WI38 (cell line): ENCODE measurements at regions not wholly inside any gene's neighbourhood (a gene's known extent, or its start where the extent isn't known, plus 50 kb on each side); places are given as distances from the start of the nearest gene placed in this dataset.
"Not testable (repeated sequence)": the region's sequence is repeated elsewhere in the genome, so short reads cannot be mapped to it uniquely, and the experiment has no call there.

Source experiments
- H3K4me3 ChIP-seq: 2 replicates; pipeline ENCODE4 v1.5.1; 2011; ENCODE audit warnings: low read depth, mild to moderate bottlenecking, control low read depth, low read length
- TF ChIP-seq, protein P1 (sequence below): IDR thresholded peaks from 2 replicates; pipeline ENCODE4 v1.5.1; 2012; ENCODE audit warnings: low read depth, mild to moderate bottlenecking, control low read depth, low read length

- H3K4me3 ChIP-seq = no peak overlapping the region
- TF ChIP-seq, protein P1, sequence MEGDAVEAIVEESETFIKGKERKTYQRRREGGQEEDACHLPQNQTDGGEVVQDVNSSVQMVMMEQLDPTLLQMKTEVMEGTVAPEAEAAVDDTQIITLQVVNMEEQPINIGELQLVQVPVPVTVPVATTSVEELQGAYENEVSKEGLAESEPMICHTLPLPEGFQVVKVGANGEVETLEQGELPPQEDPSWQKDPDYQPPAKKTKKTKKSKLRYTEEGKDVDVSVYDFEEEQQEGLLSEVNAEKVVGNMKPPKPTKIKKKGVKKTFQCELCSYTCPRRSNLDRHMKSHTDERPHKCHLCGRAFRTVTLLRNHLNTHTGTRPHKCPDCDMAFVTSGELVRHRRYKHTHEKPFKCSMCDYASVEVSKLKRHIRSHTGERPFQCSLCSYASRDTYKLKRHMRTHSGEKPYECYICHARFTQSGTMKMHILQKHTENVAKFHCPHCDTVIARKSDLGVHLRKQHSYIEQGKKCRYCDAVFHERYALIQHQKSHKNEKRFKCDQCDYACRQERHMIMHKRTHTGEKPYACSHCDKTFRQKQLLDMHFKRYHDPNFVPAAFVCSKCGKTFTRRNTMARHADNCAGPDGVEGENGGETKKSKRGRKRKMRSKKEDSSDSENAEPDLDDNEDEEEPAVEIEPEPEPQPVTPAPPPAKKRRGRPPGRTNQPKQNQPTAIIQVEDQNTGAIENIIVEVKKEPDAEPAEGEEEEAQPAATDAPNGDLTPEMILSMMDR = no peak
These were observed 132.0 kb upstream of the GRIA1 start for GRCh38 chr5:153358315-153358976.

GRCh38 chr5:153360860-153361259 is 129.6 kb upstream of the GRIA1 start:
- no peak overlapping the region for H3K4me3 ChIP-seq
- TF ChIP-seq, protein P1 = no peak

- no peak overlapping the region for H3K4me3 ChIP-seq
- TF ChIP-seq, protein P1 = no peak
These were observed 128.6 kb upstream of the GRIA1 start for GRCh38 chr5:153361735-153362409.

- TF ChIP-seq, protein P1 = no peak
- no peak overlapping the region for H3K4me3 ChIP-seq
These were observed 124.9 kb upstream of the GRIA1 start for GRCh38 chr5:153365547-153365946.

GRCh38 chr5:153367466-153367865 is 123.0 kb upstream of the GRIA1 start:
- TF ChIP-seq, protein P1 = no peak
- no peak overlapping the region for H3K4me3 ChIP-seq

DNA sequence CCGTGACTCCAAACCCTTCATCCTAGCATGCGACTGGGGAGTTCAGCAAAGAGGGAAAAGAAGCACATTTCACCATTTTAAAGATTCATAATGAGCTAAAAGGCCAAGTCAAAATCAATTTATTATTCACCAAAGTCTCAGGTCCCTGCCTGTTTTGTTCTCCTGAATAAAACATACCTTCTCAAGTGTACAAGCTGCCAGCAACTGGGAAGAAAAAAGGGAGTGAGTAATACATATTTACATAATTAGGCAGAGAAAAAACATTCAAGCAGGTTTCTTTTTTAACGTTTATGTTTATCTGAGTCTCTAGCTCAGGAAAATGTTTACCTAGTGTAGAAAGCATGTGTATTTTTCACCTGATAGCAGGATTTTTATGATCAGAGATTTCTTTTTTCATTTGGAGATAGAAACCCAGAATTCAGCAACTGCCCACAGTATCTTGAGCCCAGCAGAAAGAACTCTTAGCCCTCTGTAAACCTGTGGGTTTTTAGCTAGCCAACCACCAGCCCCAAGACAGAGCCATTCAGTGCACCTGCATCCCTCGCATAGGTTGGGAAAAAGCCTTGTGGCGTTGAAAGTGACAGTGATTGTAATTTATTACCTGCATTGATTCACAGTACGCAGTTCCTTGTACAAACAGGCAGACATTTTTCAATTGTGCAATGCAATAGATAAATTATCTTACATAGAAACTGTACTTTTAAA is 117.9 kb upstream of the GRIA1 start:
- H3K4me3 ChIP-seq = no peak overlapping the region
- TF ChIP-seq, protein P1 = no peak

- TF ChIP-seq, protein P1 = no peak
These were observed 117.4 kb upstream of the GRIA1 start for GRCh38 chr5:153373130-153373498.

GRCh38 chr5:153381630-153382029 is 108.8 kb upstream of the GRIA1 start:
- H3K4me3 ChIP-seq = not testable (repeated sequence)

More at GRCh38 chr5:153373130-153373498, 117.4 kb upstream of the GRIA1 start:
- H3K4me3 ChIP-seq = no peak overlapping the region
